Epithelial cell of esophagus (primary cell): ENCODE measurements at regions not wholly inside any gene's neighbourhood (a gene's known extent, or its start where the extent isn't known, plus 50 kb on each side); places are given as distances from the start of the nearest gene placed in this dataset.
"Not testable (repeated sequence)": the region's sequence is repeated elsewhere in the genome, so short reads cannot be mapped to it uniquely, and the experiment has no call there.

Source experiments
- DNase-seq: peaks from one replicate; pipeline ENCODE4 v3.0.0; 2010; ENCODE audit warnings: low read depth
- H3K4me3 ChIP-seq: 2 replicates; pipeline ENCODE4 v1.5.1; 2011; ENCODE audit warnings: mild to moderate bottlenecking, low read length, control low read depth
- CTCF ChIP-seq: IDR thresholded peaks from 2 replicates; pipeline ENCODE4 v1.5.1; 2011; ENCODE audit warnings: low read depth, mild to moderate bottlenecking, low read length, control low read depth, inconsistent platforms; ENCODE audit not compliant: insufficient read depth; ENCODE audit errors: missing control alignments

GRCh38 chr22:36081023-36081431, 52.4 kb upstream of the RBFOX2 start:
- H3K4me3 ChIP-seq, result no peak overlapping the region
- no peak for TF ChIP-seq CTCF
- peak; percentile 77 for DNase-seq

DNA sequence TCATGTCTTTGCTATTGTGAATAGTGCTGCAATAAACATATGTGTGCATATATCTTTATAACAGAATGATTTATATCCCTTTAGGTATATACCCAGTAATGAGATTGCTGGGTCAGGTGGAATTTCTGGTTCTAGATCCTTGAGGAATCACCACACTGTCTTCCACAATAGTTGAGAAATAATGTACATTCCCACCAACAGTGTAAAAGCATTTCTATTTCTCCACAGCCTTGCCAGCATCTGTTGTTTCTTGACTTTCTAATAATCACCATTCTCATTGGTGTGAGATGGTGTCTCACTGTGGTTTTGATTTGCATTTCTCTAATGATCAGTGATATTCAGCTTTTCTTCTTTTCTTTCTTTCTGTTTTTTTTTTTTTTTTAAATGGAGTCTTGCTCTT, 51.7 kb upstream of the RBFOX2 start:
- DNase-seq, result peak; percentile 30
- H3K4me3 ChIP-seq, result not testable (repeated sequence)

DNA sequence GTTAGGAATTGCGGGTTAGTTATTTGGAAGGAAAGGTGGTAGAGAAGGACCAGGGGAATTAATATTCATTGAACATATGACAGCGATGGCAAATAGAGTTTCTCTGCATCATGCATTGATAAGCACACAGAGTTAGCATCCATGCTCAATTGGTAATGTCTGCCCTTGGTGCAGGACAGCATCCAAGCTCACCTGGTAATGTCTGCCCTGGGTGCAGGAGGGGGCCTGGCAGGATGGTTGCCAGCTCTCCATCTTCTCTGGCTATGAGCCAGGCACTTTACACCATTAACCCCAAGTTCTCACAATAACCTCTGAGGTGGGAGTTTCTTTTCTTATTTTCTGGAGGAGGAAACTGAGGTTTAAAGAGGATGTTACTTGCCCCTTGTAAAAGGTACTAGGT, 50.4 kb upstream of the RBFOX2 start:
- DNase-seq, result no peak
- TF ChIP-seq CTCF, result no peak
- H3K4me3 ChIP-seq, result no peak overlapping the region
